Colonic mucosa (tissue), 4 donors: ENCODE measurements at regions not wholly inside any gene's neighbourhood (a gene's known extent, or its start where the extent isn't known, plus 50 kb on each side); places are given as distances from the start of the nearest gene placed in this dataset.
A peak's percentile ranks its signal among the peaks of the same experiment; 100 is the strongest.

ENCODE experiments used
- DNase-seq: peaks from one replicate; pipeline ENCODE4 v3.0.0-alpha.2; 2020
- H3K27ac ChIP-seq: fragments of 200-600 bp; one replicate; pipeline ENCODE4 v1.8.0; 2021
- H3K27me3 ChIP-seq: fragments of 200-600 bp; one replicate; pipeline ENCODE4 v1.8.0; 2021
- H3K36me3 ChIP-seq: fragments of 200-600 bp; one replicate; pipeline ENCODE4 v1.8.0; 2021
- H3K4me1 ChIP-seq: fragments of 200-600 bp; one replicate; pipeline ENCODE4 v1.8.0; 2021; ENCODE audit warnings: mild to moderate bottlenecking
- H3K4me3 ChIP-seq: fragments of 200-600 bp; one replicate; pipeline ENCODE4 v1.8.0; 2021
- H3K9ac ChIP-seq, 2 donors: one replicate each; pipeline ENCODE4 v1.7.0; 2013; ENCODE audit warnings: control low read depth in 2 of 2, low read depth in 2 of 2, low read length in 2 of 2
- H3K9me3 ChIP-seq: fragments of 200-600 bp; one replicate; pipeline ENCODE4 v1.8.0; 2021
- intact Hi-C: fragments of 100-400 bp; cut with DNase I; formaldehyde crosslinking; loops from one replicate; pipeline ENCODE4 v1.14.1; 2022
- TF ChIP-seq, protein P1 (sequence below): fragments of 200-600 bp; IDR thresholded peaks from one replicate; pipeline ENCODE4 v1.8.0; 2022; ENCODE audit warnings: antibody characterized with exemption, mild to moderate bottlenecking
- donor health status: healthy.
- donor health status: DM: no; HTN: no; CAD: no.
- donor health status: DM: no; HTN: no; CAD: no.

DNA sequence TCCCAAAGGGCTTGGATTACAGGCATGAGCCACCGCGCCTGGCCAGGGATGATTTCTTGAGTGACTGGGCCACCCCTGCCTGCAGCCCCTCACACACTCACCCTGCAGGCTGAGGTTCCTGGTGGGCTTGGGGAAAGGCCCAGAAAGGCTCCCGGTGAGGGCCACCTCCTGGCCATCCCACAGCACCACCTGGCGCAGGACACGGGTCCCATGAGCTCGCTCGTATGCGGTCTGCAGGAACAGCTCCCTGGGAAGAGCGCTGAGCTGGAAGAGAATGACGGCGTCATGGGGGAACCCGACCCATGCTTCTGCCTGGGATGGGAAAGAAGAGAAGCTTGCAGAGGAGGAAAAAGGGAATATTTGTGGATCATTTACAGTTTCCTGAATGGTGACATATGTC, 59.3 kb downstream of the RMI2 start:
- Histone ChIP-seq H3K27me3 (no peaks in the 10 kb centered on the region), H3K9me3 (no peaks in the 10 kb centered on the region), H3K9ac (no peak overlapping the region), H3K27ac (no peak overlapping the region), H3K4me1 (no peaks in the 10 kb centered on the region), H3K36me3 (no peaks in the 10 kb centered on the region), H3K4me3 (no peak overlapping the region)
- no peak for DNase-seq
- intact Hi-C loops: loop anchor here (5.0 kb wide), 1 partner anchor 128 kb away; no protein-coding TSS in a partner anchor
- TF ChIP-seq, protein P1, sequence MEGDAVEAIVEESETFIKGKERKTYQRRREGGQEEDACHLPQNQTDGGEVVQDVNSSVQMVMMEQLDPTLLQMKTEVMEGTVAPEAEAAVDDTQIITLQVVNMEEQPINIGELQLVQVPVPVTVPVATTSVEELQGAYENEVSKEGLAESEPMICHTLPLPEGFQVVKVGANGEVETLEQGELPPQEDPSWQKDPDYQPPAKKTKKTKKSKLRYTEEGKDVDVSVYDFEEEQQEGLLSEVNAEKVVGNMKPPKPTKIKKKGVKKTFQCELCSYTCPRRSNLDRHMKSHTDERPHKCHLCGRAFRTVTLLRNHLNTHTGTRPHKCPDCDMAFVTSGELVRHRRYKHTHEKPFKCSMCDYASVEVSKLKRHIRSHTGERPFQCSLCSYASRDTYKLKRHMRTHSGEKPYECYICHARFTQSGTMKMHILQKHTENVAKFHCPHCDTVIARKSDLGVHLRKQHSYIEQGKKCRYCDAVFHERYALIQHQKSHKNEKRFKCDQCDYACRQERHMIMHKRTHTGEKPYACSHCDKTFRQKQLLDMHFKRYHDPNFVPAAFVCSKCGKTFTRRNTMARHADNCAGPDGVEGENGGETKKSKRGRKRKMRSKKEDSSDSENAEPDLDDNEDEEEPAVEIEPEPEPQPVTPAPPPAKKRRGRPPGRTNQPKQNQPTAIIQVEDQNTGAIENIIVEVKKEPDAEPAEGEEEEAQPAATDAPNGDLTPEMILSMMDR: no peak

DNA sequence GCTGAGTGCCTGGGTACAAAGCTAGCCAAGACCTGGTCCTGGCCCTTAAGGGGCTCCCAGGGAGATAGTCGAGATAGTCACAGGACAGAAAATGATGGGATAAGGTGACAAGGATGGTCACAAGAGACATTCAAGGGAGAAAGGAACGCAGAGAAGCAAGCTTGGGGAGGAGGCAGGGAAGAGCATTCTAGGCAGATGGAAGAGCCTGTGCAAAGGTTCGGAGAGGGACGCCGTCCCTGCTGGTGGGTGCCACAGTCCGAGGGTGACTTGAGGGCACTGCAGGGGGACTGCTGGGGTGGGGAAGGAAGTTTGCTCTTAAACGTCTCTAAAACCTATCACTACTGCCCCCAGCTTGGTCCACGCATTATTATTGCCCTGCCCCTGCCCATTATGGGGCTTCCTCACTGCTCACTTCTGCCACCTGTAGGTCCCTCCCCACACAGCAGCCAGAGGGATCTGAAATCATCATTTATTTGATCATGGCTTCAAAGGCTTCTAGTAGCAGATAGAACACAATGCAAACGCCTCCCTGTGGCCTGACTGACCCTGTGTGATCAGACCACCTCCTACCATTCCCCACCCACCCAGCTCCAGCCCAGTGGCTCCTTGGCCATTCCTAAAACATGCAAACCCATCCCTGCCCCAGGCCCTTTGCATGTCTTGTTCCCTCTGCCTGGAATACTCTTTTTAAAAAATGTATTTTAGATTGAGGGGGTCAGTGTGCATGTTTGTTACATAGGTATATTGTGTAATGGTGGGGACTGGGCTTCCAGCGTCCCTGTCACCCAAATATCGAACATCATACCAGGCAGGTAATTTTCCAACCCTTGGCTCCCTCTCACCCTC, 60.3 kb downstream of the RMI2 start:
- H3K27ac ChIP-seq: no peak overlapping the region
- peak; percentile 46 for DNase-seq
- no peaks in the 10 kb centered on the region for H3K27me3 ChIP-seq
- no peaks in the 10 kb centered on the region for H3K9me3 ChIP-seq
- TF ChIP-seq, protein P1: peak; percentile 42
- no peaks in the 10 kb centered on the region for H3K36me3 ChIP-seq
- H3K4me1 ChIP-seq: no peaks in the 10 kb centered on the region
- H3K9ac ChIP-seq: no peak overlapping the region
- no peak overlapping the region for H3K4me3 ChIP-seq
- intact Hi-C loops: loop anchor here (2.0 to 5.0 kb wide), 2 partner anchors 127 to 235 kb away; no protein-coding TSS in a partner anchor

DNA sequence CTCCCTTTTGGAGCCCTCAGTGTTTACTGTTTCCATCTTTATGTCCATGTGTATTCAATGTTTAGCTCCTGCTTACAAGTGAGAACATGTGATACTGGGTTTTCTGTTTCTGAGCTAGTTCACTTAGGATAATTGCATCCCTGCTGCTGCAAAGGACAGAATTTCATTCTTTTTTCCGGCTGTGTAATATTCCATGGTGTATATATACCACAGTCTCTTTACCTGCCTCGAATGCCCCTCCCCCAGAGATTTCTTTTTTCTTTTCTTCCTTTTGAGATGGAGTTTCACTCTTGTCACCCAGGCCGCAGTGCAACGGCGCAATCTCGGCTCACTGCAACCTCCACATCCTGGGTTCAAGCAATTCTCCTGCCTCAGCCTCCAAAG, 60.9 kb downstream of the RMI2 start:
- Histone ChIP-seq H3K9ac (no peak overlapping the region), H3K27ac (no peak overlapping the region), H3K4me3 (no peak overlapping the region), H3K27me3 (no peaks in the 10 kb centered on the region), H3K9me3 (no peaks in the 10 kb centered on the region), H3K4me1 (no peaks in the 10 kb centered on the region), H3K36me3 (no peaks in the 10 kb centered on the region)
- no peak for DNase-seq
- intact Hi-C loops: loop anchor here (2.0 to 5.0 kb wide), 2 partner anchors 126 to 235 kb away; no protein-coding TSS in a partner anchor
- TF ChIP-seq, protein P1: no peak

- intact Hi-C loops: loop anchor here (2.0 to 5.0 kb wide), 2 partner anchors 125 to 233 kb away; no protein-coding TSS in a partner anchor
- TF ChIP-seq, protein P1: peak; percentile 60
- H3K9ac ChIP-seq: no peak overlapping the region
Measured at GRCh38 chr16:11407047-11407982, 62.1 kb downstream of the RMI2 start.

GRCh38 chr16:11408216-11408615, 63.0 kb downstream of the RMI2 start:
- Histone ChIP-seq H3K27me3 (no peaks in the 10 kb centered on the region), H3K4me3 (no peak overlapping the region), H3K27ac (no peak overlapping the region), H3K9me3 (no peaks in the 10 kb centered on the region), H3K9ac (no peak overlapping the region), H3K36me3 (no peaks in the 10 kb centered on the region), H3K4me1 (no peaks in the 10 kb centered on the region)
- TF ChIP-seq, protein P1: no peak
- no peak for DNase-seq
- intact Hi-C loops: loop anchor here (5.0 kb wide), 1 partner anchor 124 kb away; no protein-coding TSS in a partner anchor

More at GRCh38 chr16:11407047-11407982, 62.1 kb downstream of the RMI2 start:
- no peaks in the 10 kb centered on the region for H3K9me3 ChIP-seq
- no peaks in the 10 kb centered on the region for H3K27me3 ChIP-seq
- H3K4me3 ChIP-seq: no peak overlapping the region
- DNase-seq: peak; percentile 73
- no peaks in the 10 kb centered on the region for H3K36me3 ChIP-seq
- no peaks in the 10 kb centered on the region for H3K4me1 ChIP-seq
- H3K27ac ChIP-seq: no peak overlapping the region
